ENCODE measurements at regions not wholly inside any gene's neighbourhood (a gene's known extent, or its start where the extent isn't known, plus 50 kb on each side); places are given as distances from the start of the nearest gene placed in this dataset.

DNA sequence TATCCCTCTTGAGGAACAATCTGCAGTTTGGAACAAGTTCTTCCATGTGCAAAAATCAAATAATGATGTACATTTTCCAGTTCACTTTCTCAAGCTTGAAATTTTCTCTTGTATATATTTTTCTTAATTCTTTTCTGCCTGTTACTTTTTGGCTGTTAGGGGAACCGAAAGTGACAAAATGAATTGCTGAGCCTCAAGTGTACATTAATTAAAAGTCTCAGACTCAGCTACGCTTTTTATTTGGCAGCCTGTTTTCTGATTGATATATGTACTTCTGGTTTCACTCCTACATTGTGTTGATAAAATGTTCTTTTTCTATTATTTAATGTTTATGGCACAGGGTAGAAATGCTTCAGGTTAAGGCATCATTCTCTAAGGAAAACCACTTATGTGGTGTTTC lies 999.5 kb downstream of the PDHA2 start:
- no peak for DNase-seq

DNA sequence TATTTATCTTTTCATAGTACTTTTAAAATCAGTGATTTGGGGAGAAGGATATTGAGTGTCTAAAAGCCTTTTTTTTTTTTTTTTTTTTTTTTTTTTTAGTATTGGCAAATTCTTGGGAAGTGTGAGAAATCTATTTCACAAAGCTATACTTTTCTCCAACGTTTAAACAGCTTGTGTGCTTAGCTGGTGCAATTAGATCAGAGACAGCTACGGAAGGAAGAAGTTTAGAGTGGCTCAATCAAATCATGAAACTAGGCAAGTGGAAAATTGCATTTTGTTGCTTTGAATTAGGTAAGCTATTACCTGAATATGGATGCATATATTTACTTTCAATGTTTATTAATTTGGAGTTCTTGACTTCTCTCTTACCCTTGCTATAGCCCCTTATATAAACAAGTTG lies 1001.9 kb downstream of the PDHA2 start:
- no peak for DNase-seq

DNA sequence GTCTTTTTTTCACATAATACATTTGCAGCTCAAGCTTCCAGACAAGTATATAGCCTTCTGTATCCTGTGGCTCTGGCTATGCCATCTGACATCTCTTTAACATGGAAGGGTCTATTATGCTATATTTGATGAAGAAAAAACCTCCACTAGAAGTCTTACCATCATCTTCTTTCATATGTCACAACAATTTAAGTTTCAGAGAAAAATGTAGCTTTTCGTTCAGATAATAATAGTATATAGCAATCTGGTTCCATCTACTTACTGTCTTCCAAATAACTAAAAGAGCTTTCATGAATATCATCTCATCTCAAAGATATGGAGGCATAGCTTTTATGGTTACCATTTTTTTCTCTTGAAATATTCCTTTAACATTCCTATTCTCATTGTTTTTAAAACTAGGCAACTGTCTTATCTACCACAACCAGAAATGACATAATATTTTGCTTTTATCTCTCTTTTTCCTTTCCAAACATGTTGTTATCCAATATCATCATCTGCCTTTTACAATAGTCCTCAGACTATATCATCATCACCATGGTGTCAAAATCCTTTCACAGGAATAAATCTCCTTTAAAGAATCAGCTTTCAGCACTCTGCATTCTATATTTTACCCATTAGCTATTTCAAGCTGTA lies 1005.1 kb downstream of the PDHA2 start:
- no peak for DNase-seq

DNA sequence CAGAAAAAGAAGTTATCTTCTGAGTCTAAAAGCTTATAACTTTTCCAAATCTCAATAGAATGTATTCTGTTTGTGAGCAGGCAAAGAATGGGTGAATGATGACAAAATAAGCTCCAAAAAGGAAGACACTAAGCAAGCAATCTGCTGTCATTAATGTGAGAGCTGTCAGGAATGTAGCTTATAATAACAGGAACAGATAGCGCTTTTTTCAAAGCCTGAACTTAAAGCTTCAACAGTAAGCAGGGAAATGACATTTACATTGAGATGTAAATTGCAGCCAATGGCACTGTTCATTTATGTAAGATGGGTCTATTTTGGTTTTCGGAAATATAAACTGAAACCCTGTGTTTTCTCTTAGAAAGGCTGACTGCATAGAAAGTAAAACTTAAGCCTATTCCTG lies 1005.9 kb downstream of the PDHA2 start:
- DNase-seq, result no peak

DNA sequence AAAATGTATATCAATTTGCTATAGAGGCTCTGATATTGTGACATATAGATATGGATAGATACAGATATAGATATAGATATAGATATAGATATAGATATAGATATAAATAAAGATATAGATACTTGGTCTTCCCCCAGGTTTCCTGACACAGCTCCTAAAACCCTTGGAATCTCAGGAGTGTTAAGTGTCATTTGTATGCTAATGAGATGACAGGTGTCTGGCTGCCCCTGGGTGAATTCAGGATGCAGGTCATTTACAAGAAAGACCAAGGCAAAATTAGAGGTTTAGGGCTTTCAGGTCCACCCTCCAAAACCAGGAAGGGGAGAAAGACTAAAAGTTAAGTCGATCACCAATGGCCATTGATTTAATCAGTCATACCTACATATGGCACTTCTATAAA lies 1034.8 kb downstream of the PDHA2 start:
- DNase-seq, result no peak

GRCh38 chr4:96879527-96879926 lies 1039.6 kb downstream of the PDHA2 start:
- no peak for DNase-seq

DNA sequence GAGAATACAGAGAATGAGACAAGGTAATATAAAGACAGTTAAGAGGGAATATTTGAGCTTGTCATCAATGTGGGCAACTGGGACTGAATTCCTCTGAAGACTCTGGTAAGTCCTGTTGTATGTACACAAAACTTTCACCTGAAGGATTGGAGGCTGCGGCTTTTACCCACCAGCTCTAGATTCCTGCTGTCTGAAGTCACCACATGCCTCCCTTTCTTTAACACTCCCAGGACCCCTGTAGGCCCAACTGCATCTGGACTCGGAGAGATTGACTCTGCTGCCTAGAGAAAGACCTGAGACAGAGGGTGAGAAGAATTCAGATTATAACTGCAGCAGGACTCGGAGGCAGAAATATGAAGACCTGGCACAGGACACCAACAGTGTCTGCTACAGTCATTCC lies 1048.0 kb downstream of the PDHA2 start:
- no peak for DNase-seq

GRCh38 chr4:96894621-96895020 lies 1054.7 kb downstream of the PDHA2 start:
- DNase-seq, result no peak

DNA sequence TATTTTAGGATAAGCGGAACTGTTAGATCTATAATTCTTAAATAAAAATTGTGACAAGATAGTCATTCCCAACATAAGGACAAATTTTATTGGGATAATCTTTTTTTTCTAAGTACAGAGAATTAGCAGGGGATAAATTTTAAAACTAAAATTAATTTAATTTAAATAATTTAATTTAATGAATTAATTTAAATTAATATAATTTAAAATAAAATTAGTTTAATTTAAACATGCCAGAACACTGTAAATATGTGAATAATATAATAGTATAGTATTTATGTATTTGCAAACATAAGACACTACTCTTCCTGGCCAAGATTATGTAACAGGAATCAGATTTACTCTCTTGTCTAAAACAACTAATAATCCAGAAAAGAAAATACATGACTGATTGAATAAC lies 1055.9 kb downstream of the PDHA2 start:
- no peak for DNase-seq

GRCh38 chr4:96912716-96913115 lies 1072.8 kb downstream of the PDHA2 start:
- DNase-seq, result no peak

- DNase-seq, result no peak
Observed at GRCh38 chr4:96913441-96914080, 1073.7 kb downstream of the PDHA2 start.

GRCh38 chr4:96916711-96917110 lies 1076.8 kb downstream of the PDHA2 start:
- DNase-seq, result no peak

GRCh38 chr4:96936886-96937285 lies 1097.0 kb downstream of the PDHA2 start:
- DNase-seq, result no peak

DNA sequence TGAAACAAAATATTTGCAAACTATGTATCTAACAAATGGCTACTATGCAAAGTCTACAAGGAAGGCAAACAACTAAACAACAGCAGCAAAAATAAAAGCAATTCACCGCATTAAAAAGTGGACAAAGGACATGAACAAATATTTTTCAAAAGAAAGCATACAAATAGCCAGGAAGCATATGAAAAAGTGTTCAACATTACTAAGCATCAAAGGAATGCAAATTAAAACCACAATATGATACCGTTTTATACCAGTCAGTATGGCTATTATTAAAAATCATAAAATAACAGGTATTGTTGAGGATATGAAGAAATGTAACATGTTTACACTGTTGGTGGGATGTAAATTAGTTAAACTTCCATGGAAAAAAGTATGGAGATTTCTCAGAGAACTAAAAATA lies 1106.7 kb downstream of the PDHA2 start:
- no peak for DNase-seq

- DNase-seq, result no peak
Observed at GRCh38 chr4:96952610-96953009, 1112.7 kb downstream of the PDHA2 start.

GRCh38 chr4:96955226-96955625 lies 1115.3 kb downstream of the PDHA2 start:
- no peak for DNase-seq

- no peak for DNase-seq
Observed at GRCh38 chr4:96955691-96956090, 1115.8 kb downstream of the PDHA2 start.

GRCh38 chr4:96969455-96969854 lies 1129.6 kb downstream of the PDHA2 start:
- no peak for DNase-seq

GRCh38 chr4:96972920-96973319 lies 1133.0 kb downstream of the PDHA2 start:
- DNase-seq, result no peak

- no peak for DNase-seq
Observed at GRCh38 chr4:96974295-96974694, 1134.4 kb downstream of the PDHA2 start.

DNA sequence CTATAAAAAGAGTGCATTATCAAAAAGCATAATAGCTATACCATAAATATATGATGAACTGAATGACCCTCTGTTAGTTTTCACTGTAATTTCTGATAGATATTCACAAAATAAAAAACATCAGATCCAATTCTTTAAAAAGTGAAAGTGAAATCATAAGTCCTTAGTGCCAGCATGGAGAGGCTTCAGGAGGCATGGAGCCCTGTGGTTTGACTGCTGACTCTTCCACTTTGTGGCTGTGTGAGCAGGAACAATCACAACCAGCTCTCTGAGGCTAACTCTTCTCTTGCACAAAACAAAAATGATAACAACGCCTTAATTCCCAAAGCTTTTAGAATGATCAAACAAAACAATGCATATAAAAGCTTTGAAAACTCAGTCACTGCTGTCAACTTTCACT lies 1143.9 kb downstream of the PDHA2 start:
- no peak for DNase-seq

DNA sequence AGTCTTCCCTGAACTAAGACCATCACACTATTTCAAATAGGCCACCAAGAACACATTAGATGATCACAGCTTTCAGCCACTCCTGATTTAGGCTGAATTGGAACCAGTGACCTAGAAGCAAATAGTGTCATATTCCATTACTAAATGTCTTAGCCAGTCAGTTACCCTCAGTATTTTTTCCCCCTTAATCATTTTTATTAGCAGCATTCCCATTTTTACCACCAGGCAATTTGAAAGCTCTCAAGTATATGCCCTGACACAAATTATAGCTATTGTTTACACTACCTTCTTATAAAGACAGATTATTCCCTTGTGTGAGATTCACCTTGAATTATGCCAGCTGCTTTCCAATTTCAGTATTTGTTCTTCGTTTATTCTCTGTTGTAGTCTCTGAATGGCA lies 1146.9 kb downstream of the PDHA2 start:
- DNase-seq, result no peak

DNA sequence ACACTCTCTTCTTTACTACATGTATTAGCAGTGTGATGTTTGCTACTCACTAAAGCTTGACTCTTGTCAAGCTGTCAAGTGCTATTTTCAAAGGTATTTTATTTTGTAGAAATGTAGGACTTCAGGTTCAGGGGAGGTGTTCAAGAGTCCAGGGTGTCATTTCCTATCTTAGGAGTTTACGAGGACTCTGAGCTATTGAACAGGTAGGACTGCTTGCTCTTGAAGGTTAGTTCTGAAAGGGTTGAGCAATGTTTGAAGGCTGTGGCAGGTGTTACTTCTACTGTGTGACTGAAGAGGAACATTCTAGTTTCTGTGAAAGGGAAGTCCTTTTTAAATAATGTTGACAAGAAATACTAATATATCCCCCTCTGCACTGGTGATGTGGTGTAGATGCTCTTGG lies 1151.2 kb downstream of the PDHA2 start:
- no peak for DNase-seq

- DNase-seq, result no peak
Observed at GRCh38 chr4:96992443-96992842, 1150.8 kb downstream of the STPG2 start.

GRCh38 chr4:96993560-96993959 lies 1149.7 kb downstream of the STPG2 start:
- no peak for DNase-seq
